ENCODE measurements at regions not wholly inside any gene's neighbourhood (a gene's known extent, or its start where the extent isn't known, plus 50 kb on each side); places are given as distances from the start of the nearest gene placed in this dataset.

- Histone ChIP-seq H3K27me3 (ENCODE audit: insufficient read depth, poor library complexity, severe bottlenecking) (no peaks in the 10 kb centered on the region), H3K9me3 (ENCODE audit: severe bottlenecking) (no peaks in the 10 kb centered on the region), H3K27ac (ENCODE audit: poor library complexity, severe bottlenecking) (no peak overlapping the region), H3K4me1 (ENCODE audit: insufficient read depth, poor library complexity, severe bottlenecking) (no peaks in the 10 kb centered on the region), H3K4me3 (ENCODE audit: severe bottlenecking) (no peak overlapping the region), H3K36me3 (ENCODE audit: low read depth) (no peaks in the 10 kb centered on the region)
- ATAC-seq (ENCODE audit: low read depth) (no peak), DNase-seq (ENCODE audit: low spot score) (no peak)
- TF ChIP-seq CTCF (IDR thresholded peaks at IDR 0.05; ENCODE audit: poor library complexity, severe bottlenecking) = no peak
Observed at GRCh38 chr10:79002336-79002735, 66.4 kb upstream of the ZMIZ1 start.

DNA sequence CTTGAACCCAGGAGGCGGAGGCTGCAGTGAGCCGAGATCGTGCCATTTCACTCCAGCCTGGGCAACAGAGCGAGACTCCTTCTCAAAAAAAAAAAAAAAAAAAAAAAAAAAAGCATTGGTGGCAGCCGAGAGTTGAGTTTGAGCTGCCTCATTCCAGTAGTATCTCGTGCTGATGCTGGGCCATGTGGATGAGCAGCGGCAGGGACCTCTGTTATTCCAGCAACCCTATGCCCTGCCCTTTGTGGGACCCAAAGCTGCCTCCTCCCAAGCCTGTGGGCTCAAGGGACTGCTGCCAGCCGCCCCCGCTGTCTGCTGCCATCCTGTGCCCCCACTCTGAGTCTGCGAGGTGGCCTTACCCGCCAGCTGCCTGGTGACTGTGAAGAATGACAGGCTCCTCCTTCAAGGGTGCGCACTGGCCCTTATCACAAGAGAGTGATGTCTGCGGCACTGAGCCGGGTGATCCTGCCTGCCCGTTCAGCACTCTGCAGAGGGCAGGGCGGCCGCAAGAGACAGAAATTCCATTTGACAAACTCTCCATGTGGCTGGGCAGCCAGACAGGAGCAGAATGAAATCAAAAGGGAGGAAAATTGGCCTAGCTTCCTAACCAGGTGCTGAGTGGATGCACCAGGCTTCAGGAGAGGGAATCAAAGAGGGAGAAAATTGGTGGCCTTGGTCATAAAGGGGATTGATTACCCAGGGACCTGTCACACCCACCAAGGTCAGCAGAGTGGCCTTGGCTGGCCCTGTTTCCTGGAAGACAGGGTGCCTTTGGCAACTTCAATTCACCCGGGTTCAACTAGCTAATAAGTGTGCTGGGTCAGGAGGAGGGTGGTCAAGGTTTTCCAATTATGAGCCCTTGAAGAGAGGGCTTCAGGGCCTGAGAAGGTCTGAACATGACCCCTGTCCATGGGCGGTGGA lies 65.3 kb upstream of the ZMIZ1 start:
- no peaks in the 10 kb centered on the region for H3K36me3 ChIP-seq (ENCODE audit: low read depth)
- ATAC-seq (ENCODE audit: low read depth) (no peak), DNase-seq (ENCODE audit: low spot score) (no peak)
- no peak for TF ChIP-seq CTCF (IDR thresholded peaks at IDR 0.05; ENCODE audit: poor library complexity, severe bottlenecking)
- no peaks in the 10 kb centered on the region for H3K27me3 ChIP-seq (ENCODE audit: insufficient read depth, poor library complexity, severe bottlenecking)
- no peaks in the 10 kb centered on the region for H3K9me3 ChIP-seq (ENCODE audit: severe bottlenecking)
- H3K27ac ChIP-seq (ENCODE audit: poor library complexity, severe bottlenecking) = no peak overlapping the region
- H3K4me1 ChIP-seq (ENCODE audit: insufficient read depth, poor library complexity, severe bottlenecking) = no peaks in the 10 kb centered on the region
- H3K4me3 ChIP-seq (ENCODE audit: severe bottlenecking) = no peak overlapping the region

- Histone ChIP-seq H3K27me3 (ENCODE audit: insufficient read depth, poor library complexity, severe bottlenecking) (no peaks in the 10 kb centered on the region), H3K4me3 (ENCODE audit: severe bottlenecking) (no peak overlapping the region), H3K36me3 (ENCODE audit: low read depth) (no peaks in the 10 kb centered on the region), H3K27ac (ENCODE audit: poor library complexity, severe bottlenecking) (no peak overlapping the region), H3K9me3 (ENCODE audit: severe bottlenecking) (no peaks in the 10 kb centered on the region), H3K4me1 (ENCODE audit: insufficient read depth, poor library complexity, severe bottlenecking) (no peaks in the 10 kb centered on the region)
- DNase-seq (ENCODE audit: low spot score) (no peak), ATAC-seq (ENCODE audit: low read depth) (no peak)
- TF ChIP-seq CTCF (IDR thresholded peaks at IDR 0.05; ENCODE audit: poor library complexity, severe bottlenecking) = no peak
Observed at GRCh38 chr10:79004311-79004710, 64.5 kb upstream of the ZMIZ1 start.

DNA sequence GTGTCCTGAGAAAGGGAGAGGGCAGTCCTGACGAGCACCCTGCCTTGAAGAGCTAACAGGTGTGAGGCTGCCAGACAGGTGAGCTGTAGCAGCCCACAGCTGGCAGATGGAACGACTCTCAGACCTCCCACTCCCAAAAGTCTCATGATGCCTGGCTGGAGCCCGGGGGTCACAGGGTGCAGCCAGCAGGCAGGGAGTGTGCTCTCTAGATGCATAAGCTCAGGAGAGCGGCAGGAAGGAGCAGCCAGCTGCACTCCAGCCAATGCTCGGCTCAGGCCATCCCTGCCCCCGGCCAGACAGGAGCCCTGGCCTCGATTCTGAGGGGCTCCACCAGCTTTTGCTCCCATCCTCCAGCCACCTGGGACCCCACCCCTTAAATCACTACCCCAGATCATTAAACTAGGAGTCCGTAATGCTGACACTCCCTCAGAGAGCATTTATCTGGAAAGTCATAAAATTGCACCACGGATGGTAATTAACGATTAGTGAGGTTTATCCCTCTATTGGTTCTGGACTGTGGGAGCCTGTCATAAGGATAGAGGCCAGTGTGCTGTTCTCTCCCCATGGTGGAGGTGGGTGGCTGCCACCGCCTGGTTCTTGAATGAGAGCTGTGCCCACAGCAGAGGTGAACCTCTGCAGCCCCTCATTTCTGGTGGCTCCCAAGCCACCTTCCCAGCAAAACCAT lies 63.5 kb upstream of the ZMIZ1 start:
- H3K9me3 ChIP-seq (ENCODE audit: severe bottlenecking) = no peaks in the 10 kb centered on the region
- H3K4me1 ChIP-seq (ENCODE audit: insufficient read depth, poor library complexity, severe bottlenecking) = no peaks in the 10 kb centered on the region
- no peaks in the 10 kb centered on the region for H3K36me3 ChIP-seq (ENCODE audit: low read depth)
- H3K27ac ChIP-seq (ENCODE audit: poor library complexity, severe bottlenecking) = no peak overlapping the region
- H3K4me3 ChIP-seq (ENCODE audit: severe bottlenecking) = no peak overlapping the region
- DNase-seq (ENCODE audit: low spot score) (no peak), ATAC-seq (ENCODE audit: low read depth) (no peak)
- H3K27me3 ChIP-seq (ENCODE audit: insufficient read depth, poor library complexity, severe bottlenecking) = no peaks in the 10 kb centered on the region
- TF ChIP-seq CTCF (IDR thresholded peaks at IDR 0.05; ENCODE audit: poor library complexity, severe bottlenecking) = no peak
